Tibial artery (tissue), 4 donors: ENCODE measurements at regions not wholly inside any gene's neighbourhood (a gene's known extent, or its start where the extent isn't known, plus 50 kb on each side); places are given as distances from the start of the nearest gene placed in this dataset.

Source experiments
- DNase-seq, 2 donors: peaks; one replicate each; pipeline ENCODE4 v3.0.0-alpha.2; 2019
- H3K27ac ChIP-seq, 2 donors: fragments of 200-600 bp; sonication (generic) in 1 of 2; 1 replicate in 1 of 2; 2 replicates in 1 of 2; pipeline ENCODE4 v1.5.1; 2018 to 2019; ENCODE audit warnings: mild to moderate bottlenecking in 1 of 2
- H3K27me3 ChIP-seq, 2 donors: fragments of 200-600 bp; sonication (generic) in 1 of 2; one replicate each; pipeline versions ENCODE4 v1.5.1 to v1.6.0; 2016 to 2019
- H3K36me3 ChIP-seq, 3 donors: fragments of 200-600 bp; sonication (generic) in 2 of 3; one replicate each; pipeline ENCODE4 v1.5.1; 2016 to 2019; ENCODE audit warnings: mild to moderate bottlenecking in 2 of 3
- H3K4me1 ChIP-seq, 4 donors: fragments of 200-600 bp; sonication (generic) in 2 of 4; 1 replicate in 3 of 4; 2 replicates in 1 of 4; pipeline ENCODE4 v1.5.1; 2016 to 2019
- H3K4me3 ChIP-seq, 2 donors: fragments of 200-600 bp; sonication (generic) in 1 of 2; 1 replicate in 1 of 2; 2 replicates in 1 of 2; pipeline ENCODE4 v1.5.1; 2018 to 2019; ENCODE audit warnings: mild to moderate bottlenecking in 2 of 2
- H3K9me3 ChIP-seq, 3 donors: fragments of 200-600 bp; sonication (generic) in 1 of 3; one replicate each; pipeline ENCODE4 v1.5.1; 2016 to 2019
- CTCF ChIP-seq, 2 experiments: fragments of 200-600 bp in 1 of 2; fragments of 450-650 bp in 1 of 2; IDR thresholded peaks; one replicate each; pipeline ENCODE4 v1.5.1; 2017 to 2019; ENCODE audit warnings: antibody characterized with exemption in 2 of 2, mild to moderate bottlenecking in 1 of 2, moderate library complexity in 1 of 2
- intact Hi-C: fragments of 100-400 bp; cut with DNase I; formaldehyde crosslinking; loops from one replicate; pipeline ENCODE4 v1.15.0; 2023; ENCODE audit warnings: low total_unique reads

GRCh38 chr9:27847380-27847779, 274.1 kb upstream of the C9orf72 start:
- H3K4me3 ChIP-seq, result no peak overlapping the region
- H3K9me3 ChIP-seq, result no peaks in the 10 kb centered on the region
- DNase-seq, result no peak
- no peak for TF ChIP-seq CTCF (IDR thresholded peaks at IDR 0.05)
- intact Hi-C loops, result no loop called here
- no peaks in the 10 kb centered on the region for H3K36me3 ChIP-seq
- no peak overlapping the region for H3K27ac ChIP-seq
- no peaks in the 10 kb centered on the region for H3K27me3 ChIP-seq
- H3K4me1 ChIP-seq, result no peaks in the 10 kb centered on the region

DNA sequence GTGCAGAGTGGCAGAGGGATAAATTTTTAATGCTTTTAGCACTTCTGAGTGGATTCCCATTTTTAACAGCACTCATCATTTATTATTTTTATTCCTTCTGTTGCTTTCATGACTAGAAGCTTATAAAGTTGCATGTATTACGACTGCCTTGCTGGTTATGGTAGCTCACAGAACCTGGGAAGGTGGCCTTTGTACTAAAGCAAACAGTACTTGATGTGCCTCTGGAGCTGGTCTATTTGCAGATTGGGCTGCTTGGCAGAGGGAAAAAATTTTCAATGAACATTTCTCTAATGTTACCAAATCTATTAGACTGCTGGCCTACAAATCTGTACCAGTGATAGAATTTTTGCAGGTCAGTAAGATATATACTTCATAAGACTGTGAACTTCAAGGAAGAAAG, 274.5 kb upstream of the C9orf72 start:
- no peak for DNase-seq
- intact Hi-C loops, result no loop called here
- no peaks in the 10 kb centered on the region for H3K27me3 ChIP-seq
- no peak overlapping the region for H3K27ac ChIP-seq
- no peaks in the 10 kb centered on the region for H3K9me3 ChIP-seq
- no peaks in the 10 kb centered on the region for H3K4me1 ChIP-seq
- H3K36me3 ChIP-seq, result no peaks in the 10 kb centered on the region
- TF ChIP-seq CTCF (IDR thresholded peaks at IDR 0.05), result no peak
- H3K4me3 ChIP-seq, result no peak overlapping the region

DNA sequence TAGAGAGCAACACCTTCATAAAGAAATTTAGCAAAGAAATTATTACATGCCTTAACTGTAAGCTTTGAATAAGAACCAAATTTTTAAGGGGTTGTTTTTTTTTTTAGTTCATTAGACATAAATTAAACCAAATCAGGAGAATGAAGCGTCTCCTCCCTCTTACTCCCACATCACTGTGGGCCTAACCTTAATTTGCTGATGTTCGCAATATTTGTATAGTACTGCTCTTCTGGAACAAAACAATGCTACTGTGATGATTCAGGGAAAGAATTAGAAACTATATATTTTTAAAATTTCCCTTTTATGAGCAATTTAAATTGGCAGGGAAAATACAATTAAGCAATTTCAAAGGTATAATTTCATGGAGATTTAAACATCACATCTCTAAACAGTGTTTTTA, 275.0 kb upstream of the C9orf72 start:
- H3K36me3 ChIP-seq, result no peaks in the 10 kb centered on the region
- TF ChIP-seq CTCF (IDR thresholded peaks at IDR 0.05), result no peak
- H3K27ac ChIP-seq, result no peak overlapping the region
- H3K27me3 ChIP-seq, result no peaks in the 10 kb centered on the region
- no peaks in the 10 kb centered on the region for H3K4me1 ChIP-seq
- intact Hi-C loops, result no loop called here
- DNase-seq, result no peak
- H3K4me3 ChIP-seq, result no peak overlapping the region
- H3K9me3 ChIP-seq, result no peaks in the 10 kb centered on the region

- DNase-seq, result no peak
- intact Hi-C loops, result no loop called here
- H3K4me1 ChIP-seq, result no peaks in the 10 kb centered on the region
Measured at GRCh38 chr9:27851858-27852257, 278.6 kb upstream of the C9orf72 start.

GRCh38 chr9:27853529-27853928, 280.2 kb upstream of the C9orf72 start:
- no peak for TF ChIP-seq CTCF (IDR thresholded peaks at IDR 0.05)
- Histone ChIP-seq H3K27ac (no peak overlapping the region), H3K4me1 (no peaks in the 10 kb centered on the region), H3K27me3 (no peaks in the 10 kb centered on the region), H3K9me3 (no peaks in the 10 kb centered on the region), H3K4me3 (no peak overlapping the region), H3K36me3 (no peaks in the 10 kb centered on the region)
- no peak for DNase-seq
- intact Hi-C loops, result no loop called here

More at GRCh38 chr9:27851858-27852257, 278.6 kb upstream of the C9orf72 start:
- H3K36me3 ChIP-seq, result no peaks in the 10 kb centered on the region
- TF ChIP-seq CTCF (IDR thresholded peaks at IDR 0.05), result no peak
- H3K4me3 ChIP-seq, result no peak overlapping the region
- no peaks in the 10 kb centered on the region for H3K27me3 ChIP-seq
- no peak overlapping the region for H3K27ac ChIP-seq
- H3K9me3 ChIP-seq, result no peaks in the 10 kb centered on the region

- no peaks in the 10 kb centered on the region for H3K9me3 ChIP-seq
- intact Hi-C loops, result no loop called here
- H3K4me3 ChIP-seq, result no peak overlapping the region
- no peaks in the 10 kb centered on the region for H3K36me3 ChIP-seq
- no peak overlapping the region for H3K27ac ChIP-seq
- H3K27me3 ChIP-seq, result no peaks in the 10 kb centered on the region
- H3K4me1 ChIP-seq, result no peaks in the 10 kb centered on the region
- TF ChIP-seq CTCF (IDR thresholded peaks at IDR 0.05), result no peak
- no peak for DNase-seq
Measured at GRCh38 chr9:27856054-27856453, 282.8 kb upstream of the C9orf72 start.
